CD4-positive, CD25-positive, alpha-beta regulatory T cell (primary cell): ENCODE measurements at regions not wholly inside any gene's neighbourhood (a gene's known extent, or its start where the extent isn't known, plus 50 kb on each side); places are given as distances from the start of the nearest gene placed in this dataset.

Source experiments
- ATAC-seq, 2 donors: fragments of 150-1000 bp; cut with Tn5 transposase; one replicate each; pipeline ENCODE4 v1.10.0; 2021; ENCODE audit warnings: low read depth in 2 of 2, moderate number of reproducible peaks in 2 of 2, moderate library complexity in 1 of 2
- DNase-seq, 3 donors: peaks; one replicate each; pipeline versions ENCODE4 v3.0.0 to v3.0.0-alpha.2; 2012 to 2022; ENCODE audit warnings: mixed read lengths in 1 of 3
- H3K27ac ChIP-seq: one replicate; pipeline ENCODE4 v1.7.0; 2013; ENCODE audit warnings: mild to moderate bottlenecking, low read length; ENCODE audit not compliant: insufficient read depth, poor library complexity, severe bottlenecking
- H3K27me3 ChIP-seq: one replicate; pipeline ENCODE4 v1.7.0; 2013; ENCODE audit warnings: low read length; ENCODE audit not compliant: control insufficient read depth, insufficient read depth
- H3K36me3 ChIP-seq: one replicate; pipeline ENCODE4 v1.7.0; 2013; ENCODE audit warnings: mild to moderate bottlenecking, low read length, moderate library complexity; ENCODE audit not compliant: control insufficient read depth, insufficient read depth
- H3K4me1 ChIP-seq: 2 replicates; pipeline ENCODE4 v1.7.0; 2013; ENCODE audit warnings: mild to moderate bottlenecking, low read length; ENCODE audit not compliant: insufficient read depth, control insufficient read depth, poor library complexity, severe bottlenecking
- H3K4me3 ChIP-seq: one replicate; pipeline ENCODE4 v1.7.0; 2013; ENCODE audit warnings: low read depth, mild to moderate bottlenecking, low read length, moderate library complexity
- H3K9me3 ChIP-seq, 2 experiments: 1 replicate in 1 of 2; 2 replicates in 1 of 2; pipeline ENCODE4 v1.7.0; 2013; ENCODE audit warnings: low read length in 2 of 2, mild to moderate bottlenecking in 1 of 2, moderate library complexity in 1 of 2; ENCODE audit not compliant: control insufficient read depth in 2 of 2
- H3K27ac Mint-ChIP-seq, 3 donors: one replicate each; pipeline ENCODE4 v1.8.0; 2020 to 2022; ENCODE audit warnings: mild to moderate bottlenecking in 3 of 3, mixed read lengths in 3 of 3, moderate library complexity in 2 of 3
- H3K27me3 Mint-ChIP-seq: one replicate; pipeline ENCODE4 v1.8.0; 2022; ENCODE audit warnings: mild to moderate bottlenecking, mixed read lengths
- H3K36me3 Mint-ChIP-seq: one replicate; pipeline ENCODE4 v1.8.0; 2020; ENCODE audit warnings: mixed read lengths
- H3K4me1 Mint-ChIP-seq, 4 donors: one replicate each; pipeline ENCODE4 v1.8.0; 2020 to 2022; ENCODE audit warnings: mixed read lengths in 4 of 4, mild to moderate bottlenecking in 1 of 4
- H3K4me3 Mint-ChIP-seq, 4 donors: one replicate each; pipeline ENCODE4 v1.8.0; 2020 to 2022; ENCODE audit warnings: mild to moderate bottlenecking in 4 of 4, mixed read lengths in 4 of 4, moderate library complexity in 3 of 4
- H3K9me3 Mint-ChIP-seq, 7 donors: one replicate each; pipeline ENCODE4 v1.8.0; 2020 to 2022; ENCODE audit warnings: mixed read lengths in 7 of 7, mild to moderate bottlenecking in 3 of 7, moderate library complexity in 2 of 7

DNA sequence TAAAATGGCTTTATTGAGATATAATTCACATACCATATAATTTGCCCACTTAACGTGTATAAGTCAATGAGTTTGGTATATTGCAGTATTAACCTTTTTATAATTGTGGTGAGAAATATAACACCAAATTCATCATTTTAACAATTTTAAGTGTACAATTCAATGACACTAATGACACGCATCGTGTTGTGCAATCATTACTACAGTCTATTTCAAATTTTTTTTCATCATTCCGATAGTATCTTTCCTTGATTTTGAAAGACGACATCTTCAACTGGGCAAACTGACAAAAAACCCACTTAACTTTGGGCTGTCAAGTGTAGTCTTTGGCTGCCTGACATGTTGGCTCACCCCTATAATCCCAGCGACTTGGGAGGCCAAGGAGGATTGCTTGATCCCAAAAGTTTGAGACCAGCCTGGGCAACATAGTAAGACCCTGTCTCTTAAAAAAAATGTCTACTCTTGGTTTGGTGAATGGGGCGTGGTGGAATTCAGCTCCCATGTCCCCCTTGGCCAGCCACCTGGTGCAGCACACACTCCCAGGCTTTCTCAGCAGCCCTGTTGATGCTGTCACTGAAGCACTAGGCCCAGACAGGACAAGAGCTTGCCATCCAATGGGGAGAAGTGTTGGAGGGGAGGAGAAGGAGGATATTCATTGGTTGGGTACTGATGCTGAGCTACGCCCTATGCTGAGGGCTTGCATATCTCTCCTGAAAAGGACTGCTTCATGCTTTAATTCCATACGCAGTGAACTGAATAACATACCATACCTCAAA lies 150.5 kb downstream of the CD83 start:
- H3K36me3 ChIP-seq, result no peaks in the 10 kb centered on the region
- Mint-ChIP-seq H3K4me3 (no peak overlapping the region), H3K4me1 (peaks cover 0 to 20% (median under 1%) of the 10 kb centered on the region in 4 donors), H3K9me3 (peaks cover 0 to 13% (median 7%) of the 10 kb centered on the region in 7 donors), H3K36me3 (peaks cover 4% of the 10 kb centered on the region), H3K27me3 (no peaks in the 10 kb centered on the region), H3K27ac (no peak overlapping the region)
- H3K27ac ChIP-seq, result no peak overlapping the region
- no peak overlapping the region for H3K4me3 ChIP-seq
- H3K4me1 ChIP-seq, result peaks cover 3% of the 10 kb centered on the region
- H3K9me3 ChIP-seq, result peaks cover 8 to 12% of the 10 kb centered on the region in 2 experiments
- ATAC-seq (no peak), DNase-seq (no peak)
- H3K27me3 ChIP-seq, result no peaks in the 10 kb centered on the region

DNA sequence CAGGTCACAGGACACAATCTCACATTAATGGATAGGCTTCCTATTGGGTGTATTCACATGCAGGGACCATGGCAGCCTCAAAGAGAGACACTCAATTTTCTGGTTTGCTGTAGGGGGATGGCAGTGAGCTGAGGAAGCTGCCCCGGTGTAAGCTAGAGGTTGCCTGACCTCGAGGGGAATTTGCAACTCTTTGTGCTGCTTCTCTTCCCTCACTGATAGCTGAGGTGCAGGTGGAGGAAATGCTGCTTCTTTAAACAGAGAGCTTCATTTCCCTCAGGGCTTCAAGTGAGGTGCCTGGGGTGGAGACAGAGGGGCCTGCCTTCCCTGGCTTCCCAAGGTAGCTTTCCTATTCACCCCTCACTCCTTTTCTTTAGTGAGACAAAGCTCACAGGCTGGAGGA lies 151.9 kb downstream of the CD83 start:
- H3K4me3 ChIP-seq, result no peak overlapping the region
- H3K27ac ChIP-seq, result no peak overlapping the region
- Mint-ChIP-seq H3K4me1 (peaks cover 3 to 26% (median 7%) of the 10 kb centered on the region in 4 donors), H3K27me3 (no peaks in the 10 kb centered on the region), H3K9me3 (peaks cover 0 to 8% (median 2%) of the 10 kb centered on the region in 7 donors), H3K4me3 (no peak overlapping the region), H3K36me3 (peaks cover 4% of the 10 kb centered on the region), H3K27ac (no peak overlapping the region)
- ATAC-seq, result no peak
- no peak for DNase-seq
- no peaks in the 10 kb centered on the region for H3K36me3 ChIP-seq
- peaks cover 0 to 5% of the 10 kb centered on the region in 2 experiments for H3K9me3 ChIP-seq
- peaks cover 3% of the 10 kb centered on the region for H3K4me1 ChIP-seq
- H3K27me3 ChIP-seq, result no peaks in the 10 kb centered on the region

DNA sequence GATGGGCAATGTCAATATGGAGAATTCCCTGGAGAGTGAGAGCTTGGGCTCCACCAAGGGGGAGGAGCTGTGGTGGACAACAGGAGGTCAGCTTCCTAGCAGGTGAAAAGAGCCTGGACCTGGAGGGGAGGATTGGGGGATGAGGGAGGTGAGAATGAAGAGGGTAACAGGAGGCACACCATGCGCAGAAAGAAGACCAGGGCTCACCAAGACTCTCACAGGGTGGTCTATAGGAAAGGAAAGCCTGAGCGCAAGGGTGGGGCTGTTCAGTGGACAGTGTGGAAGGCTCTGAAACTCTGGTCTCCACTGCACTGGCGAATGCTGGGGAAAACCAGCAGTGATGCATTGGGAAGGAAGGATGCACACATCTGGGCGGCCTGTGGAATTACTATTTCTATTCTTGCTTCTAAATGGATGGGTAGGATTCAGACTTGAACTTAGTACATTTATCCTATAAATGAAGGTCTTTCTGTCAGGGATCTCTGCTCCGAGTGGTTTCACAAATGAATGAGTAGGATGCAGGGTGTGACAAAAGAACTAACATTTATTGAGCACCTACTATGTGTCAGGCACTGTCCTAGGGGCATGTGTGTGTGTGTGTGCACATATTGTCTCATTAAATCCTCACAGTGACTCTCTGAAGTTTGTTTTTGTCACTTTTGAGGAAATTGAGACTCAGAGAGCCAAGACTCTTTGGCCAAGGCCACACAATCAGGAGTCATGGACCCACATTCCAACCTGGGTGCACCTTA lies 152.7 kb downstream of the CD83 start:
- Histone ChIP-seq H3K4me1 (peaks cover 4% of the 10 kb centered on the region), H3K4me3 (no peak overlapping the region), H3K27me3 (no peaks in the 10 kb centered on the region), H3K27ac (no peak overlapping the region), H3K9me3 (peaks cover 0 to 4% of the 10 kb centered on the region in 2 experiments), H3K36me3 (no peaks in the 10 kb centered on the region)
- H3K27ac Mint-ChIP-seq, result no peak overlapping the region
- no peaks in the 10 kb centered on the region for H3K27me3 Mint-ChIP-seq
- no peak for ATAC-seq
- H3K4me3 Mint-ChIP-seq, result no peak overlapping the region
- H3K36me3 Mint-ChIP-seq, result peaks cover 4% of the 10 kb centered on the region
- peaks cover 8 to 35% (median 10%) of the 10 kb centered on the region in 4 donors for H3K4me1 Mint-ChIP-seq
- H3K9me3 Mint-ChIP-seq, result peaks cover 0 to 4% (median 2%) of the 10 kb centered on the region in 7 donors
- no peak for DNase-seq

DNA sequence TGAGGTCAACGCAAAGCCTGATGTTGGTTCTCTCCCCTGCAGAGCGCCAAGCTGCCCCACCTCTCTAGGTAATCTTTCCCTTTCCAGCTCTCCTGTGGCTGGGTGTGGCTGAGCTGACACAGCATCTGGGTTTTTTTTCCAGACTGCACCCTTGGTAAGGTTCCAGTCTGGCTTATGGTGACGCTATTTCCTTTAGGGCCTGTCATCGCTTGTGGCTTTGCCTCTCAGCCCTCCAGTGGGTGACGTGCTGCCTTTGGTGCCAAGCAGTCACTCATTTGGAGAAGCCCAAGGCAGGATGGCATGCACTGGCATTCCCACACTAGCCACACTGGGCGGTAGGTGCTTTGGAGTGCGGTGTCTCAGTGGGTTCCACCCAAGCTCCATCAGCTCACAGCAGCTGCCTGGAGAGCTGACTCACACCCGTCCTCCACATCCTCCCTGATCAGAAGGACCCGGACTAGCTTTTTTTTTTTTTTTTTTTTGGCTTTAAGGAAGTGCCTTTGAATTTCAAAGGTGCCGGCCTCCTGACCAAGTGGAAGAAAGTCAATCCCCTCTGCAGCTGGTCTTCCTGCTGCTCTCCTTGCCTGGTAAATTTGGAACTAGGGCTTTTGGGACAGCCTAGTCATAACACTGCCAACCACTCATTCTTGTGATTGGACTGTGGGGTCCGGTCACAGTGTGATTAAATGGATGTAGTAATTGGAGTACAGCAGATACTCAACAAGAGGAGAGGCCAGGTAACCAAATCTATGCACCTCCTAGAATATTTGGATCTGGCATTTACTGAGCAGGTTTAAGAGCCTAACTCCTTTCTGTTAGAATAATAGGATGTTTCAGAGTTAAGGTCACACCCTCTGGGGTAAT lies 153.6 kb downstream of the CD83 start:
- no peaks in the 10 kb centered on the region for H3K36me3 ChIP-seq
- peak overlapping the region in 1 of 4 donors; percentile 40 for H3K4me3 Mint-ChIP-seq
- peaks cover 0 to 4% (median 2%) of the 10 kb centered on the region in 7 donors for H3K9me3 Mint-ChIP-seq
- H3K27me3 Mint-ChIP-seq, result no peaks in the 10 kb centered on the region
- peaks cover 13% of the 10 kb centered on the region for H3K4me1 ChIP-seq
- no peak overlapping the region for H3K27ac Mint-ChIP-seq
- ATAC-seq (peak; percentile 66), DNase-seq (peak in 1 of 3 donors; percentile 49)
- peaks cover 10 to 43% (median 16%) of the 10 kb centered on the region in 4 donors for H3K4me1 Mint-ChIP-seq
- no peak overlapping the region for H3K4me3 ChIP-seq
- no peak overlapping the region for H3K27ac ChIP-seq
- H3K9me3 ChIP-seq, result peaks cover 0 to 4% of the 10 kb centered on the region in 2 experiments
- no peaks in the 10 kb centered on the region for H3K27me3 ChIP-seq
- H3K36me3 Mint-ChIP-seq, result peaks cover 4% of the 10 kb centered on the region

DNA sequence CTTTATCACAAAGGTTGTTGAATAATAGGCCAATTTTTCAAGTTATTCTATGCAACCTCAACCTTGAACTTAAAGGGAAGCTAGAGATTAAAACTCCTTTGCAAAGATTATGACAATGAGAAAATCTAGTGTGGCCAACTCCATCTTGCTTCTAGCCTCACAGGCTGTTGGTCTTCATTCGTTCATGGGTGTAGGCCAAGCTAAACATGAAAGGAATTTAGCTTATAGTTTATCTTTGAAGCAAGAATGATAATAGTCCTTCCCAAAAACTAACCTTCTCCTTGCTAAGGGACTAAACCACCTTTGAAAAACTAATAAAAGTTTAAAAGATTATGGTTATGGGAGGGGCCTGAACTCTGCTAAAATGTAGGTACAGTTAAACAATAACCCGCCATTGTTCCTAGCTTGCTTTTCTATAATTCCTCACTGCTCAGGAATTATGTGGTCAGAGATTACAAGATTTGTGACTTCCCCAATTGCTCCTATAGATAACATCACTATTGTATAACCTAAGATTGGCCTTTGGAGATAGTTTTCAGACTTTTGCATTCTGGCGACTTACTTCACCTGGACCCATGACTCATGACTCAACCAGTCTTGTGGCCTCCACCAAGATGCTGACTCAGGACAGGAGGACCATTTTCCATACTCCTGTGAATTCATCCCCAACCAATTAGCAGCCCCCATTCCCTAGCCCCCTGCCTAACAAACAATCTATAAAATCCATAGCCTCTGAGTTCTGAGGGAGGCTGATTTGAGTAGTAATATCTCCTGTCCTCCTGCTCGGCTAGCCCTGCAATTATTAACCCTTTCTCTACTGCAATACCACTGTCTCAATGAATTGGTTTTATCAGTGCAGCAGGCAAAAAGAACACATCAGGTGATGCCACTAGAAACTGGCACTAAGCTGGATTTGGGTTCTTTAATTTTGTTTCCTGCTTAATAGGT lies 154.5 kb downstream of the CD83 start:
- peaks cover 0 to 4% of the 10 kb centered on the region in 2 experiments for H3K9me3 ChIP-seq

DNA sequence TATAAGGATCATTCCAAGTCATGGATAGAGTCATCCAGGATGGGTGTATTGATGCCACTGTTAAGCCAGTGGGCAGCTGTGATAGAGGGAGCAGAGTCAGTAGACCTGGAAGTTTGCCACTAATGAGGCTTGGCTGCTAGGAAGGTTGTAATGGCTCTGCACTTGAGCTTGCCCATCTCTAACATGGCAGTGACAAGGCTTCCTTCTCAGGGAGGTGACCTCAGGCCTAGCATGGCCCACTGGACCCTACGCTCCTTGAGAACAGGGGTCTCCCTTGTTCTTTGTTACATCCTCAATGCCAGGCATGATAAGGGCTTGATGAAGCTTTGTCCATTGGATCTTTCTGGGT lies 155.1 kb downstream of the CD83 start:
- DNase-seq (no peak), ATAC-seq (no peak)
- H3K4me3 ChIP-seq, result no peak overlapping the region
- H3K36me3 Mint-ChIP-seq, result peaks cover 4% of the 10 kb centered on the region
- H3K4me3 Mint-ChIP-seq, result no peak overlapping the region
- peaks cover 0 to 4% of the 10 kb centered on the region in 2 experiments for H3K9me3 ChIP-seq
- no peaks in the 10 kb centered on the region for H3K27me3 Mint-ChIP-seq
- H3K36me3 ChIP-seq, result no peaks in the 10 kb centered on the region
- peaks cover 28% of the 10 kb centered on the region for H3K4me1 ChIP-seq
- peaks cover 19 to 59% (median 31%) of the 10 kb centered on the region in 4 donors for H3K4me1 Mint-ChIP-seq
- H3K9me3 Mint-ChIP-seq, result peaks cover 0 to 4% (median 1%) of the 10 kb centered on the region in 7 donors
- H3K27me3 ChIP-seq, result no peaks in the 10 kb centered on the region
- H3K27ac ChIP-seq, result no peak overlapping the region
- peak overlapping the region in 1 of 3 donors; percentile 1 for H3K27ac Mint-ChIP-seq

More for the DNA sequence above, 154.5 kb downstream of the CD83 start:
- Mint-ChIP-seq H3K27ac (peak overlapping the region in 1 of 3 donors; percentile 1), H3K4me3 (no peak overlapping the region), H3K36me3 (peaks cover 4% of the 10 kb centered on the region), H3K27me3 (no peaks in the 10 kb centered on the region), H3K9me3 (peaks cover 0 to 4% (median 1%) of the 10 kb centered on the region in 7 donors), H3K4me1 (peaks cover 15 to 52% (median 25%) of the 10 kb centered on the region in 4 donors)
- H3K4me3 ChIP-seq, result no peak overlapping the region
- ATAC-seq (no peak), DNase-seq (no peak)
- no peaks in the 10 kb centered on the region for H3K36me3 ChIP-seq
- H3K27ac ChIP-seq, result no peak overlapping the region
- peaks cover 21% of the 10 kb centered on the region for H3K4me1 ChIP-seq
- H3K27me3 ChIP-seq, result no peaks in the 10 kb centered on the region
